ENCODE measurements at regions not wholly inside any gene's neighbourhood (a gene's known extent, or its start where the extent isn't known, plus 50 kb on each side); places are given as distances from the start of the nearest gene placed in this dataset.
"Not testable (repeated sequence)": the region's sequence is repeated elsewhere in the genome, so short reads cannot be mapped to it uniquely, and the experiment has no call there.

GRCh38 chr11:54985731-54986130, 276.2 kb upstream of the TRIM48 start:
- intact Hi-C loops (cut with DNase I; ENCODE audit: low total_unique reads) = no loop called here
- no peaks in the 10 kb centered on the region for H3K36me3 ChIP-seq
- no peak for TF ChIP-seq CTCF (IDR thresholded peaks at IDR 0.05)
- TF ChIP-seq POLR2AphosphoS5 (IDR thresholded peaks at IDR 0.05) = no peak
- no peak for TF ChIP-seq POLR2A (IDR thresholded peaks at IDR 0.05)
- no peak overlapping the region for H3K4me3 ChIP-seq
- H3K9me3 ChIP-seq = peaks cover 40 to 87% of the 10 kb centered on the region in 2 donors
- DNase-seq (ENCODE audit: low spot score in 2 of 2) = no peak
- no peak overlapping the region for H3K27ac ChIP-seq
- no peaks in the 10 kb centered on the region for H3K27me3 ChIP-seq
- H3K4me1 ChIP-seq = no peaks in the 10 kb centered on the region

GRCh38 chr11:55028837-55029236, 233.1 kb upstream of the TRIM48 start:
- DNase-seq (ENCODE audit: low spot score in 2 of 2); H3K4me1 ChIP-seq; H3K27me3 ChIP-seq; H3K4me3 ChIP-seq; H3K36me3 ChIP-seq; intact Hi-C loops (cut with DNase I; ENCODE audit: low total_unique reads); H3K27ac ChIP-seq: not testable (repeated sequence)
- H3K9me3 ChIP-seq = peaks cover 45 to 96% of the 10 kb centered on the region in 2 donors

- Histone ChIP-seq H3K9me3 (peaks cover 37 to 99% of the 10 kb centered on the region in 2 donors), H3K36me3 (no peaks in the 10 kb centered on the region), H3K4me1 (no peaks in the 10 kb centered on the region), H3K4me3 (no peak overlapping the region), H3K27ac (no peak overlapping the region), H3K27me3 (no peaks in the 10 kb centered on the region)
- intact Hi-C loops (cut with DNase I; ENCODE audit: low total_unique reads) = no loop called here
- DNase-seq (ENCODE audit: low spot score in 2 of 2) = no peak
- TF ChIP-seq POLR2A (IDR thresholded peaks at IDR 0.05) (no peak), POLR2AphosphoS5 (IDR thresholded peaks at IDR 0.05) (no peak), CTCF (IDR thresholded peaks at IDR 0.05) (no peak)
These were observed 207.2 kb upstream of the TRIM48 start for GRCh38 chr11:55054723-55055122.

- H3K4me1 ChIP-seq; DNase-seq (ENCODE audit: low spot score in 2 of 2); H3K27me3 ChIP-seq; H3K4me3 ChIP-seq; intact Hi-C loops (cut with DNase I; ENCODE audit: low total_unique reads); H3K36me3 ChIP-seq; H3K27ac ChIP-seq: not testable (repeated sequence)
- peaks cover 11 to 56% of the 10 kb centered on the region in 2 donors for H3K9me3 ChIP-seq
These were observed 177.4 kb upstream of the TRIM48 start for GRCh38 chr11:55084588-55084987.

GRCh38 chr11:55106391-55106790, 155.6 kb upstream of the TRIM48 start:
- Histone ChIP-seq H3K36me3 (no peaks in the 10 kb centered on the region), H3K4me3 (no peak overlapping the region), H3K9me3 (peaks cover 18 to 67% of the 10 kb centered on the region in 2 donors), H3K27ac (no peak overlapping the region), H3K27me3 (no peaks in the 10 kb centered on the region), H3K4me1 (no peaks in the 10 kb centered on the region)
- no peak for DNase-seq (ENCODE audit: low spot score in 2 of 2)
- TF ChIP-seq POLR2A (IDR thresholded peaks at IDR 0.05) (no peak), POLR2AphosphoS5 (IDR thresholded peaks at IDR 0.05) (no peak), CTCF (IDR thresholded peaks at IDR 0.05) (no peak)
- intact Hi-C loops (cut with DNase I; ENCODE audit: low total_unique reads) = no loop called here
